ENCODE measurements at regions not wholly inside any gene's neighbourhood (a gene's known extent, or its start where the extent isn't known, plus 50 kb on each side); places are given as distances from the start of the nearest gene placed in this dataset.

GRCh38 chr21:28110716-28111115 lies 882.0 kb downstream of the LTN1 start:
- DNase-seq (ENCODE audit: low spot score) = no peak
- Mint-ChIP-seq H3K36me3 (no peaks in the 10 kb centered on the region), H3K9me3 (no peaks in the 10 kb centered on the region), H3K4me3 (no peak overlapping the region), H3K27me3 (ENCODE audit: insufficient read depth, low read depth) (peaks cover 4% of the 10 kb centered on the region), H3K27ac (no peak overlapping the region), H3K4me1 (peaks cover 11% of the 10 kb centered on the region)
- H3K4me3 ChIP-seq = no peak overlapping the region
- H3K4me2 ChIP-seq = no peak overlapping the region
- no peaks in the 10 kb centered on the region for H3K79me2 ChIP-seq (ENCODE audit: low read depth)
- H3K27me3 ChIP-seq = no peaks in the 10 kb centered on the region
- TF ChIP-seq EZH2 (IDR thresholded peaks at IDR 0.05) (no peak), EZH2phosphoT487 (IDR thresholded peaks at IDR 0.05) (no peak)
- TF ChIP-seq, protein P1, sequence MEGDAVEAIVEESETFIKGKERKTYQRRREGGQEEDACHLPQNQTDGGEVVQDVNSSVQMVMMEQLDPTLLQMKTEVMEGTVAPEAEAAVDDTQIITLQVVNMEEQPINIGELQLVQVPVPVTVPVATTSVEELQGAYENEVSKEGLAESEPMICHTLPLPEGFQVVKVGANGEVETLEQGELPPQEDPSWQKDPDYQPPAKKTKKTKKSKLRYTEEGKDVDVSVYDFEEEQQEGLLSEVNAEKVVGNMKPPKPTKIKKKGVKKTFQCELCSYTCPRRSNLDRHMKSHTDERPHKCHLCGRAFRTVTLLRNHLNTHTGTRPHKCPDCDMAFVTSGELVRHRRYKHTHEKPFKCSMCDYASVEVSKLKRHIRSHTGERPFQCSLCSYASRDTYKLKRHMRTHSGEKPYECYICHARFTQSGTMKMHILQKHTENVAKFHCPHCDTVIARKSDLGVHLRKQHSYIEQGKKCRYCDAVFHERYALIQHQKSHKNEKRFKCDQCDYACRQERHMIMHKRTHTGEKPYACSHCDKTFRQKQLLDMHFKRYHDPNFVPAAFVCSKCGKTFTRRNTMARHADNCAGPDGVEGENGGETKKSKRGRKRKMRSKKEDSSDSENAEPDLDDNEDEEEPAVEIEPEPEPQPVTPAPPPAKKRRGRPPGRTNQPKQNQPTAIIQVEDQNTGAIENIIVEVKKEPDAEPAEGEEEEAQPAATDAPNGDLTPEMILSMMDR (IDR thresholded peaks at IDR 0.05) = no peak
- H3K27ac ChIP-seq = no peak overlapping the region
- H3F3A ChIP-seq (ENCODE audit: low read depth) = no peaks in the 10 kb centered on the region
- H3K9ac ChIP-seq = no peak overlapping the region
- H2AFZ ChIP-seq (replicated peaks) = no peak overlapping the region
- H3K4me1 ChIP-seq = no peaks in the 10 kb centered on the region
- no peaks in the 10 kb centered on the region for H3K36me3 ChIP-seq
- no peaks in the 10 kb centered on the region for H3K9me3 ChIP-seq (ENCODE audit: low read depth)
- no peaks in the 10 kb centered on the region for H4K20me1 ChIP-seq (ENCODE audit: low read depth)

DNA sequence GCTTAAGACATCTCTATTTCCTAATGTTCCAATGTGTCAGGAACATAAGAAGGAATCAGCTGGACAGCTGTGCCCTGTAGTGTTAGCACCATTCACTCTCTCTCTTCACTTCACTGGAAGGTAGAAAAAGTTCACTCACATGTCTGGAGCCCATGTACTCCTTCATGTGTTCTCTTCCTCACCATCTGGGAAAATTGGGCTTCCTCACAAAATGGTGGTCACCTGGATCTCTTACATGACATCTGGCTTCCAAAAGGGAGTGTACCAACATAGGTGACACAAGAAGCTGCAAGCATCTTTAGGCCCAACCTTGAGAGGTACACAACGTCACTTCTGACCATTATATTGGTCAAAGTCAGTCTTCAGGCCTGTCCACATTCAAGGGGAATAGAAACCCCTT lies 882.6 kb downstream of the LTN1 start:
- no peaks in the 10 kb centered on the region for H3K79me2 ChIP-seq (ENCODE audit: low read depth)
- H3K36me3 Mint-ChIP-seq = no peaks in the 10 kb centered on the region
- no peak overlapping the region for H3K4me2 ChIP-seq
- no peak overlapping the region for H3K27ac Mint-ChIP-seq
- no peaks in the 10 kb centered on the region for H3K36me3 ChIP-seq
- H3F3A ChIP-seq (ENCODE audit: low read depth) = no peaks in the 10 kb centered on the region
- no peak overlapping the region for H3K4me3 Mint-ChIP-seq
- H3K27me3 Mint-ChIP-seq (ENCODE audit: insufficient read depth, low read depth) = peaks cover 4% of the 10 kb centered on the region
- H3K9me3 ChIP-seq (ENCODE audit: low read depth) = no peaks in the 10 kb centered on the region
- H4K20me1 ChIP-seq (ENCODE audit: low read depth) = no peaks in the 10 kb centered on the region
- no peaks in the 10 kb centered on the region for H3K27me3 ChIP-seq
- H3K9me3 Mint-ChIP-seq = no peaks in the 10 kb centered on the region
- peaks cover 11% of the 10 kb centered on the region for H3K4me1 Mint-ChIP-seq
- no peaks in the 10 kb centered on the region for H3K4me1 ChIP-seq
- H3K4me3 ChIP-seq = no peak overlapping the region
- no peak overlapping the region for H2AFZ ChIP-seq (replicated peaks)
- no peak overlapping the region for H3K9ac ChIP-seq
- no peak overlapping the region for H3K27ac ChIP-seq
- DNase-seq (ENCODE audit: low spot score) = no peak
- no peak for TF ChIP-seq EZH2 (IDR thresholded peaks at IDR 0.05)
- TF ChIP-seq, protein P1 (IDR thresholded peaks at IDR 0.05) = no peak

DNA sequence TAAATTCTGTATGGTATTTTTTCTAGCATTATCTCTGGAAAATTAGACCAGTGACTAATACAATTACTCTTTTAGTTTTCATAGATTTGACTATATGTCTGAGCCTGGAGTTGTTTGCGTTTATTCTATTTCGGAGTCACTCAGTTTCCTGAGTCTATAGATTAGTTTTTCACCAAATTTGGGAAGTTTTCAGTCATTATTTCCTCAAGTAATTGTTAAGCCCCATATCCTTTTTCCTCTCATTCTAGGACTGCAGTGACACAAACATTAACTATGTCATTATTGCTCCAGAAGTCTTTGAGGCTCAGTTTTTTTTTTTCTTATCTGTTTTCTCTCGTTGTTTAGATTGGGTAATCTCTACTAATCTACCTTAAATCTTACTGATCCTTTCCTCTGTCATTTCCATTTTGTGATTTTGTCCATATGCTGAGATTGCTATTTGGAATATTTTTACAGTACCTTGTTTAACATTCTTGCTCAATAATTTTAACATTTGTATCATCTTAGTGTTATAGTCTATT lies 886.2 kb downstream of the LTN1 start:
- Histone ChIP-seq H4K20me1 (ENCODE audit: low read depth) (no peaks in the 10 kb centered on the region), H3K36me3 (no peaks in the 10 kb centered on the region), H3K27ac (no peak overlapping the region), H3K9ac (no peak overlapping the region), H2AFZ (replicated peaks) (no peak overlapping the region), H3K4me3 (no peak overlapping the region), H3K9me3 (ENCODE audit: low read depth) (no peaks in the 10 kb centered on the region), H3F3A (ENCODE audit: low read depth) (no peaks in the 10 kb centered on the region), H3K4me1 (no peaks in the 10 kb centered on the region), H3K79me2 (ENCODE audit: low read depth) (no peaks in the 10 kb centered on the region), H3K4me2 (no peak overlapping the region), H3K27me3 (no peaks in the 10 kb centered on the region)
- TF ChIP-seq EZH2phosphoT487 (IDR thresholded peaks at IDR 0.05) (no peak), EZH2 (IDR thresholded peaks at IDR 0.05) (no peak)
- TF ChIP-seq, protein P1 (IDR thresholded peaks at IDR 0.05) = no peak
- no peaks in the 10 kb centered on the region for H3K36me3 Mint-ChIP-seq
- H3K4me3 Mint-ChIP-seq = no peak overlapping the region
- H3K27ac Mint-ChIP-seq = no peak overlapping the region
- DNase-seq (ENCODE audit: low spot score) = no peak
- H3K27me3 Mint-ChIP-seq (ENCODE audit: insufficient read depth, low read depth) = no peaks in the 10 kb centered on the region
- peaks cover 7% of the 10 kb centered on the region for H3K4me1 Mint-ChIP-seq
- no peaks in the 10 kb centered on the region for H3K9me3 Mint-ChIP-seq
